ENCODE measurements at regions not wholly inside any gene's neighbourhood (a gene's known extent, or its start where the extent isn't known, plus 50 kb on each side); places are given as distances from the start of the nearest gene placed in this dataset.

GRCh38 chr2:37476411-37476810 is 132.0 kb downstream of the QPCT start:
- Histone ChIP-seq H3K4me1 (ENCODE audit: control insufficient read depth in 1 of 2, extremely low read depth in 1 of 2, insufficient read depth in 2 of 2, low read length in 2 of 2) (no peaks in the 10 kb centered on the region), H3K4me3 (ENCODE audit: control insufficient read depth in 1 of 2, extremely low read depth in 1 of 2, low read length in 1 of 2) (no peak overlapping the region), H3K9me3 (no peaks in the 10 kb centered on the region), H3K27ac (ENCODE audit: low read length) (no peak overlapping the region), H3K27me3 (replicated peaks in 1 of 2; ENCODE audit: control insufficient read depth in 2 of 2, extremely low read depth in 1 of 2, insufficient read depth in 2 of 2, low read length in 1 of 2) (no peaks in the 10 kb centered on the region), H3K36me3 (ENCODE audit: control insufficient read depth in 2 of 2, extremely low read depth in 1 of 2, insufficient read depth in 1 of 2, low read length in 1 of 2) (no peaks in the 10 kb centered on the region)
- no peak for DNase-seq
- H3K36me3 Mint-ChIP-seq, result no peaks in the 10 kb centered on the region
- no peaks in the 10 kb centered on the region for H3K27me3 Mint-ChIP-seq
- no peak overlapping the region for H3K4me3 Mint-ChIP-seq
- ChIA-PET POLR2A (no interaction called here), CTCF (no interaction called here)
- H3K9me3 Mint-ChIP-seq, result no peaks in the 10 kb centered on the region
- WGBS (ENCODE audit: insufficient coverage), result 100% methylated on average over 2 of the region's 4 CpGs
- no peaks in the 10 kb centered on the region for H3K4me1 Mint-ChIP-seq
- ATAC-seq (replicated peaks in 1 of 4), result no peak
- H3K27ac Mint-ChIP-seq, result no peak overlapping the region

- no peaks in the 10 kb centered on the region for H3K4me1 Mint-ChIP-seq
- no peaks in the 10 kb centered on the region for H3K27me3 Mint-ChIP-seq
- no peak for ATAC-seq (replicated peaks in 1 of 4)
- Histone ChIP-seq H3K36me3 (ENCODE audit: control insufficient read depth in 2 of 2, extremely low read depth in 1 of 2, insufficient read depth in 1 of 2, low read length in 1 of 2) (no peaks in the 10 kb centered on the region), H3K27me3 (replicated peaks in 1 of 2; ENCODE audit: control insufficient read depth in 2 of 2, extremely low read depth in 1 of 2, insufficient read depth in 2 of 2, low read length in 1 of 2) (peaks cover 0 to 2% of the 10 kb centered on the region in 2 experiments), H3K9me3 (no peaks in the 10 kb centered on the region), H3K4me1 (ENCODE audit: control insufficient read depth in 1 of 2, extremely low read depth in 1 of 2, insufficient read depth in 2 of 2, low read length in 2 of 2) (no peaks in the 10 kb centered on the region), H3K4me3 (ENCODE audit: control insufficient read depth in 1 of 2, extremely low read depth in 1 of 2, low read length in 1 of 2) (no peak overlapping the region), H3K27ac (ENCODE audit: low read length) (no peak overlapping the region)
- POLR2A ChIA-PET, result no interaction called here
- H3K4me3 Mint-ChIP-seq, result no peak overlapping the region
- DNase-seq, result no peak
- CTCF ChIA-PET, result no interaction called here
- H3K9me3 Mint-ChIP-seq, result no peaks in the 10 kb centered on the region
- no peaks in the 10 kb centered on the region for H3K36me3 Mint-ChIP-seq
- H3K27ac Mint-ChIP-seq, result no peak overlapping the region
These were observed 133.5 kb downstream of the QPCT start for GRCh38 chr2:37477921-37478320.

- ChIA-PET POLR2A (no interaction called here), CTCF (no interaction called here)
- ATAC-seq (replicated peaks in 1 of 4) (no peak), DNase-seq (no peak)
- H3K27ac Mint-ChIP-seq, result no peak overlapping the region
- H3K27me3 Mint-ChIP-seq, result no peaks in the 10 kb centered on the region
- no peaks in the 10 kb centered on the region for H3K9me3 Mint-ChIP-seq
- H3K27ac ChIP-seq (ENCODE audit: low read length), result no peak overlapping the region
- 100% methylated on average over 2 of the region's 2 CpGs for WGBS (ENCODE audit: insufficient coverage)
- no peaks in the 10 kb centered on the region for H3K4me1 Mint-ChIP-seq
- no peaks in the 10 kb centered on the region for H3K4me1 ChIP-seq (ENCODE audit: control insufficient read depth in 1 of 2, extremely low read depth in 1 of 2, insufficient read depth in 2 of 2, low read length in 2 of 2)
- no peak overlapping the region for H3K4me3 ChIP-seq (ENCODE audit: control insufficient read depth in 1 of 2, extremely low read depth in 1 of 2, low read length in 1 of 2)
- H3K27me3 ChIP-seq (replicated peaks in 1 of 2; ENCODE audit: control insufficient read depth in 2 of 2, extremely low read depth in 1 of 2, insufficient read depth in 2 of 2, low read length in 1 of 2), result peaks cover 0 to 5% of the 10 kb centered on the region in 2 experiments
- H3K36me3 ChIP-seq (ENCODE audit: control insufficient read depth in 2 of 2, extremely low read depth in 1 of 2, insufficient read depth in 1 of 2, low read length in 1 of 2), result no peaks in the 10 kb centered on the region
- H3K36me3 Mint-ChIP-seq, result no peaks in the 10 kb centered on the region
- no peaks in the 10 kb centered on the region for H3K9me3 ChIP-seq
- H3K4me3 Mint-ChIP-seq, result no peak overlapping the region
These were observed 136.8 kb downstream of the QPCT start for GRCh38 chr2:37481244-37481643.

GRCh38 chr2:37489041-37489456 is 144.6 kb downstream of the QPCT start:
- no peaks in the 10 kb centered on the region for H3K36me3 ChIP-seq (ENCODE audit: control insufficient read depth in 2 of 2, extremely low read depth in 1 of 2, insufficient read depth in 1 of 2, low read length in 1 of 2)
- POLR2A ChIA-PET, result interaction anchor here in 1 of 2 donors (0.6 kb wide), 1 partner anchor 800 kb away, joined by 5 read pairs; no protein-coding TSS in a partner anchor
- Mint-ChIP-seq H3K36me3 (no peaks in the 10 kb centered on the region), H3K4me1 (no peaks in the 10 kb centered on the region), H3K9me3 (peaks cover 0 to 3% (median 3%) of the 10 kb centered on the region in 3 donors), H3K27me3 (no peaks in the 10 kb centered on the region), H3K27ac (no peak overlapping the region), H3K4me3 (no peak overlapping the region)
- ATAC-seq (replicated peaks in 1 of 4), result no peak
- CTCF ChIA-PET, result no interaction called here
- H3K27me3 ChIP-seq (replicated peaks in 1 of 2; ENCODE audit: control insufficient read depth in 2 of 2, extremely low read depth in 1 of 2, insufficient read depth in 2 of 2, low read length in 1 of 2), result no peaks in the 10 kb centered on the region
- no CpG with 5 or more reads among the region's 6 CpGs for WGBS (ENCODE audit: insufficient coverage)
- no peak overlapping the region for H3K27ac ChIP-seq (ENCODE audit: low read length)
- H3K4me3 ChIP-seq (ENCODE audit: control insufficient read depth in 1 of 2, extremely low read depth in 1 of 2, low read length in 1 of 2), result no peak overlapping the region
- H3K9me3 ChIP-seq, result no peaks in the 10 kb centered on the region
- DNase-seq, result no peak
- H3K4me1 ChIP-seq (ENCODE audit: control insufficient read depth in 1 of 2, extremely low read depth in 1 of 2, insufficient read depth in 2 of 2, low read length in 2 of 2), result no peaks in the 10 kb centered on the region

- DNase-seq (no peak), ATAC-seq (replicated peaks in 1 of 4) (no peak)
- Histone ChIP-seq H3K9me3 (no peaks in the 10 kb centered on the region), H3K27ac (ENCODE audit: low read length) (no peak overlapping the region), H3K36me3 (ENCODE audit: control insufficient read depth in 2 of 2, extremely low read depth in 1 of 2, insufficient read depth in 1 of 2, low read length in 1 of 2) (no peaks in the 10 kb centered on the region), H3K4me1 (ENCODE audit: control insufficient read depth in 1 of 2, extremely low read depth in 1 of 2, insufficient read depth in 2 of 2, low read length in 2 of 2) (no peaks in the 10 kb centered on the region), H3K4me3 (ENCODE audit: control insufficient read depth in 1 of 2, extremely low read depth in 1 of 2, low read length in 1 of 2) (no peak overlapping the region), H3K27me3 (replicated peaks in 1 of 2; ENCODE audit: control insufficient read depth in 2 of 2, extremely low read depth in 1 of 2, insufficient read depth in 2 of 2, low read length in 1 of 2) (no peaks in the 10 kb centered on the region)
- Mint-ChIP-seq H3K4me1 (no peaks in the 10 kb centered on the region), H3K27ac (no peak overlapping the region), H3K4me3 (no peak overlapping the region), H3K9me3 (peaks cover 0 to 3% (median 3%) of the 10 kb centered on the region in 3 donors), H3K27me3 (no peaks in the 10 kb centered on the region), H3K36me3 (no peaks in the 10 kb centered on the region)
- ChIA-PET CTCF (no interaction called here), POLR2A (interaction anchor here in 1 of 2 donors (0.6 kb wide), 1 partner anchor 799 kb away, joined by 5 read pairs; no protein-coding TSS in a partner anchor)
- no CpG with 5 or more reads among the region's 1 CpG for WGBS (ENCODE audit: insufficient coverage)
These were observed 145.1 kb downstream of the QPCT start for GRCh38 chr2:37489536-37489935.

GRCh38 chr2:37493425-37493824 is 149.0 kb downstream of the QPCT start:
- H3K36me3 Mint-ChIP-seq, result no peaks in the 10 kb centered on the region
- ChIA-PET POLR2A (no interaction called here), CTCF (no interaction called here)
- no CpG with 5 or more reads among the region's 3 CpGs for WGBS (ENCODE audit: insufficient coverage)
- Histone ChIP-seq H3K27me3 (replicated peaks in 1 of 2; ENCODE audit: control insufficient read depth in 2 of 2, extremely low read depth in 1 of 2, insufficient read depth in 2 of 2, low read length in 1 of 2) (no peaks in the 10 kb centered on the region), H3K27ac (ENCODE audit: low read length) (no peak overlapping the region), H3K9me3 (no peaks in the 10 kb centered on the region), H3K4me1 (ENCODE audit: control insufficient read depth in 1 of 2, extremely low read depth in 1 of 2, insufficient read depth in 2 of 2, low read length in 2 of 2) (no peaks in the 10 kb centered on the region), H3K36me3 (ENCODE audit: control insufficient read depth in 2 of 2, extremely low read depth in 1 of 2, insufficient read depth in 1 of 2, low read length in 1 of 2) (no peaks in the 10 kb centered on the region), H3K4me3 (ENCODE audit: control insufficient read depth in 1 of 2, extremely low read depth in 1 of 2, low read length in 1 of 2) (no peak overlapping the region)
- H3K4me3 Mint-ChIP-seq, result no peak overlapping the region
- DNase-seq (no peak), ATAC-seq (replicated peaks in 1 of 4) (no peak)
- H3K27ac Mint-ChIP-seq, result no peak overlapping the region
- no peaks in the 10 kb centered on the region for H3K27me3 Mint-ChIP-seq
- no peaks in the 10 kb centered on the region for H3K4me1 Mint-ChIP-seq
- peaks cover 0 to 12% (median 6%) of the 10 kb centered on the region in 3 donors for H3K9me3 Mint-ChIP-seq

- no peaks in the 10 kb centered on the region for H3K36me3 Mint-ChIP-seq
- CTCF ChIA-PET, result no interaction called here
These were observed 154.7 kb downstream of the QPCT start for GRCh38 chr2:37499113-37499512.

More at GRCh38 chr2:37499113-37499512, 154.7 kb downstream of the QPCT start:
- H3K36me3 ChIP-seq (ENCODE audit: control insufficient read depth in 2 of 2, extremely low read depth in 1 of 2, insufficient read depth in 1 of 2, low read length in 1 of 2), result no peaks in the 10 kb centered on the region
- peaks cover 0 to 9% (median 3%) of the 10 kb centered on the region in 3 donors for H3K9me3 Mint-ChIP-seq
- no peak for ATAC-seq (replicated peaks in 1 of 4)
- no peak for DNase-seq
- no peak overlapping the region for H3K4me3 Mint-ChIP-seq
- H3K9me3 ChIP-seq, result no peaks in the 10 kb centered on the region
- H3K27ac ChIP-seq (ENCODE audit: low read length), result no peak overlapping the region
- WGBS (ENCODE audit: insufficient coverage), result no CpG with 5 or more reads among the region's 3 CpGs
- no peaks in the 10 kb centered on the region for H3K27me3 ChIP-seq (replicated peaks in 1 of 2; ENCODE audit: control insufficient read depth in 2 of 2, extremely low read depth in 1 of 2, insufficient read depth in 2 of 2, low read length in 1 of 2)
- H3K27me3 Mint-ChIP-seq, result peaks cover 9 to 15% of the 10 kb centered on the region in 2 donors
- no peaks in the 10 kb centered on the region for H3K4me1 ChIP-seq (ENCODE audit: control insufficient read depth in 1 of 2, extremely low read depth in 1 of 2, insufficient read depth in 2 of 2, low read length in 2 of 2)
- no peak overlapping the region for H3K27ac Mint-ChIP-seq
- no peak overlapping the region for H3K4me3 ChIP-seq (ENCODE audit: control insufficient read depth in 1 of 2, extremely low read depth in 1 of 2, low read length in 1 of 2)
- POLR2A ChIA-PET, result interaction anchor here in 1 of 2 donors (0.6 kb wide), 1 partner anchor 732 kb away, joined by 3 read pairs; no protein-coding TSS in a partner anchor
- no peaks in the 10 kb centered on the region for H3K4me1 Mint-ChIP-seq
